HG02642 (cell line): ENCODE measurements at regions not wholly inside any gene's neighbourhood (a gene's known extent, or its start where the extent isn't known, plus 50 kb on each side); places are given as distances from the start of the nearest gene placed in this dataset.
"Not testable (repeated sequence)": the region's sequence is repeated elsewhere in the genome, so short reads cannot be mapped to it uniquely, and the experiment has no call there.

ENCODE experiments used
- ATAC-seq: cut with Tn5 transposase; IDR thresholded peaks from one replicate; pipeline ENCODE4 v1.9.1; 2021; ENCODE audit warnings: mild to moderate bottlenecking; ENCODE audit not compliant: unreplicated experiment, poor library complexity

DNA sequence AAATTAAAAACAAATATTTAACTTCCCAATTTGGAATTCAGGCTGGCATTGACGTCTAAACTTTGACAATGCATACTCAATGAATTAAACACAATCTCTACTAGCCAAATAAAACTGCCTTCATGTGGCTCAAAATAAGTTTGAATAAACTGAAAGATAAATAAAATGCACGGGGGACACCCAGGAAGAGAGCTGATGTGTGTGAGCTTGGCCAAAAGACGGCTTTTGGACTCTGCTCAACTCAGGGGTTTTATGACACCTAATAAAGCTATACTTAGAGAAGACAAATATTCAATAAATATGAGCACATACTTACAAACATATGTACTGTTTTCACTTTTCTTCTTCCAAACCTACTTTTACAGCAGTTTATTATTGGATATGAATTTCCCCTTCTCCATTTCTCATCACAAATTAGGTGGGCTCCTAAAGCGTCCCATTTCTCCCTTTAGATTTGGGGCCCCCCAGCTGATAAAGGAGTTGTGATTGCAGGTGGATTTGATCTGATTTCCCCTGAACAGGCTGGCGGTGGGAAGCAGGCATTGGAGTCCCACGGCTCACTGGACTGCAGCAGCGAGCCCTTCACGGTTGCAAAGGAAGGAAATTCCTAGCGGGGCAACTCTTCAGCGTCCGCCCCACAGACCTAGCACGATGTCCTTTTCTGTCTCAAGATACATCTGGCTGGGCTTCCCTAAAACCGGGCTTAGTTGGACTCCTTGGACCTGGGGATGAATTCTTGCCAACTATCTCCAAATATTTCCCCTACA lies 79.6 kb downstream of the INSIG1 start:
- ATAC-seq = no peak

- no peak for ATAC-seq
These were observed 79.9 kb upstream of the EN2 start for GRCh38 chr7:155377838-155378579.

- ATAC-seq = no peak
These were observed 79.4 kb upstream of the EN2 start for GRCh38 chr7:155378580-155378934.

GRCh38 chr7:155378959-155379871 lies 78.7 kb upstream of the EN2 start:
- no peak for ATAC-seq

- peak; percentile 86 for ATAC-seq
These were observed 77.6 kb upstream of the EN2 start for GRCh38 chr7:155380221-155380861.

GRCh38 chr7:155380976-155381851 lies 76.7 kb upstream of the EN2 start:
- ATAC-seq = no peak

GRCh38 chr7:155381852-155382801 lies 75.8 kb upstream of the EN2 start:
- no peak for ATAC-seq

DNA sequence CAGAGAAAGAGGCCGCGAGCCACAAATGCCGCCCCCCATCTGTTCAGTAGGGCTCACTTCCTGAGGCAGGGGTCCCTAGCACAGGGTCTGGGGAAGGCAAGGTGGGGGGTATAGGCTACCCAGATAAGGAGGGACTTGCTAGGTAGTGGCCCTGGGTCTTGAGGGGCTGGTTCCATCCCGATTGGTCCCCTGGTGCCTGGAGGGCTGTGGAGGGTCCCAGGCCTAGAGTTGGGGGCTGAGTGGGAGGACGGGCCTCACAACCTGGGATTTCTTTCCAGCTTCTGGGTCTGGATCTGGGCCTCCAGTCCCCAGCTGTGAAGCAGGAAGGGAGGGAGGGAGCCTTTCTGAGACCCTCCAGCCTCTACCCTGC lies 75.1 kb upstream of the EN2 start:
- no peak for ATAC-seq

- no peak for ATAC-seq
These were observed 74.0 kb upstream of the EN2 start for GRCh38 chr7:155383756-155384491.

GRCh38 chr7:155384751-155385150 lies 73.2 kb upstream of the EN2 start:
- no peak for ATAC-seq

GRCh38 chr7:155385182-155385581 lies 72.7 kb upstream of the EN2 start:
- ATAC-seq = not testable (repeated sequence)

- no peak for ATAC-seq
These were observed 71.3 kb upstream of the EN2 start for GRCh38 chr7:155386608-155387007.

DNA sequence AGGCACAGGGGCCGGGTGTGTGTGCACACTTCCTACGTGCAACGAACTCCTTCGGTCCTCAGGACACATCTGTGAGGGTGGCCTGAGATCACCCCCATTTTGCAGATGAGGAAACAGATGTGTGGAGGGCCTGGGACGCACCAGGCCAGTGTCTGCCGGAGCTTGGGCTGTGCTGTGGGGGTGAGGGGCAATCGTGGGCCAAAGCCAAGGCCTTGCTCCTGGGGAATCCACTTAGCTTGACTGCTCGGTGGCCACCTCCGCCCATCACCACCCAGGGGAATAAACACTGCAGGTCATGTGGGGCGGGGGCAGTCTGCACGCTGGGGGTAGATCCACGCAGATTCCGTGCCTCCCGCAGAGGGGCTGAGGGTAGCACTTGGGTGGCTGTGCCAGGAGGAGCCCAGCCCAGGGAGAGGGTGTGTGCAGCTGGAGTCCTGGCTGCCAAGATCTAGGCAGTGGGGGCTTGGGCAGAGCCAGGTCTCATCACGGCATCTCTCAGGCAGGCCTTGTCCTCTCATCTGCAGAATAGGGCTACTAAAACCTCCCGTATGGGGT lies 70.8 kb upstream of the EN2 start:
- no peak for ATAC-seq

DNA sequence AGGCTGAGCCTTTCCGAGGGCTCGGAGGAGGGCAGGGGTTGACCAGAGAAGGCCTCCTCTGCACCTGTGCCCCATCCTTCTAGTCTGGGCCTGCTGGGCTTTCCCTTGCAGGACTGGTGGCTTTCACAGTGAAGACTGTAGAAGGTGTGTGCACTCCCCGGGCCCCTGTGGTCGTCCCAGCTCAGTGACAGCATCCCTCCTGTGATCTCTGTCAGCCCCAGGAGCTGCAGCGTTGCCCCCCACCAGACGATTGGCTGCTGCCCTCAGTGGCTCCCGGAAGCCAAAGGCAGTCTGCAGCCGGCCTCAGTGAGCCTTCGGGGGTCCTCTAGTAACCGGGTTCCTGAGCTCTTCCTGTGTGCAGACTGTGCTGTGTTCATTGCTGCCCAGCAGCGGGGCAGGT lies 69.4 kb upstream of the EN2 start:
- no peak for ATAC-seq

DNA sequence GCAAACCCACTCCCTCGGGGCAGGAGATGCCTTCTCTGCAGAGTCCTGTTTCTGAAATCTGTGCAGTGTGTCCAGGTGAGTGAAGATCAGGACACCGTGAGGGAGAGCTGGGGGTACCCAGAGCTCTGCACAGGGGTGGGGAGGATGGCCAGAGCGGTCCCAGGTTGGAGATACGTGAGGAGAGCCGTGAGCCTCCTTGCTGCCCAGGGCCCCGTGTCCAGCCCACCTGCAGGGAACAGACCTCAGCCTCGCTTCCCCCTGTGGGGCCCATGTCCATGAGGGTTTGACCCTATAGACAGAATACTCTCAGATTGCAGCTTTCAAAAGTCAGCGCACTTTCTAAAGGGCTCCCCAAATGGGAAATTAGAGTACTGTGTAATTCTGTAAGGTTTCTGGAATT lies 66.5 kb upstream of the EN2 start:
- no peak for ATAC-seq

GRCh38 chr7:155392726-155393570 lies 65.0 kb upstream of the EN2 start:
- ATAC-seq = no peak

DNA sequence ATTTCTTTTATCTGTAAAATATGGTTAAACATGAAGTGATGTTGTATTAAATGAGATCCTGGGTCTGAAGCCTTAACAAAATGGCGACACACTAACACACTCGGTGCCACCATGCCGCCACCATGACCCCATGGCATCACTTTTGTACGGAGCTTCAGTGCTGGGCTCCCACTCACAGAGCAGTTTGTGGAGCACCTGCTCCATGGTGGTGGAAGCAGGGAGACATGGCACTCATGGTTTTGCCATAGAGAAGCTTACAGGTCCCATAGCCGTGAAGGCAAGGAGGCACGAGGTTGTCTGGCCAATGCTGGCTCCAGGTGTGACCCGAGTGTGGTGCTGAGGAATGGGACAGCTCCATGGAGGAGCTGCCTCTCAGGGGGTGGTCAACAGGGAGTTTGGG lies 63.5 kb upstream of the EN2 start:
- no peak for ATAC-seq
